ENCODE measurements at regions not wholly inside any gene's neighbourhood (a gene's known extent, or its start where the extent isn't known, plus 50 kb on each side); places are given as distances from the start of the nearest gene placed in this dataset.

GRCh38 chr4:4633431-4633830 is 91.6 kb upstream of the STX18 start:
- TF ChIP-seq CTCF (IDR thresholded peaks at IDR 0.05; ENCODE audit: insufficient read depth, low read length, poor library complexity, severe bottlenecking) = no peak
- Histone ChIP-seq H3K27me3 (replicated peaks; ENCODE audit: control insufficient read depth, insufficient read depth, low read length) (no peaks in the 10 kb centered on the region), H3K36me3 (ENCODE audit: control insufficient read depth, insufficient read depth, low read length) (no peaks in the 10 kb centered on the region)

GRCh38 chr4:4631150-4631549 is 89.3 kb upstream of the STX18 start:
- H3K4me3 ChIP-seq (replicated peaks; ENCODE audit: low read depth, low read length) = no peak overlapping the region
- no peaks in the 10 kb centered on the region for H3K36me3 ChIP-seq (ENCODE audit: control insufficient read depth, insufficient read depth, low read length)
- no peak for TF ChIP-seq CTCF (IDR thresholded peaks at IDR 0.05; ENCODE audit: insufficient read depth, low read length, poor library complexity, severe bottlenecking)
- no peaks in the 10 kb centered on the region for H3K27me3 ChIP-seq (replicated peaks; ENCODE audit: control insufficient read depth, insufficient read depth, low read length)
- DNase-seq (ENCODE audit: extremely low read depth, insufficient read length) = no peak

More at GRCh38 chr4:4633431-4633830, 91.6 kb upstream of the STX18 start:
- no peak overlapping the region for H3K4me3 ChIP-seq (replicated peaks; ENCODE audit: low read depth, low read length)
- DNase-seq (ENCODE audit: extremely low read depth, insufficient read length) = no peak

GRCh38 chr4:4627906-4628305 is 86.1 kb upstream of the STX18 start:
- no peak overlapping the region for H3K4me3 ChIP-seq (replicated peaks; ENCODE audit: low read depth, low read length)
- DNase-seq (ENCODE audit: extremely low read depth, insufficient read length) = no peak
- no peak for TF ChIP-seq CTCF (IDR thresholded peaks at IDR 0.05; ENCODE audit: insufficient read depth, low read length, poor library complexity, severe bottlenecking)
- no peaks in the 10 kb centered on the region for H3K27me3 ChIP-seq (replicated peaks; ENCODE audit: control insufficient read depth, insufficient read depth, low read length)
- H3K36me3 ChIP-seq (ENCODE audit: control insufficient read depth, insufficient read depth, low read length) = no peaks in the 10 kb centered on the region

GRCh38 chr4:4627111-4627510 is 85.3 kb upstream of the STX18 start:
- no peak for DNase-seq (ENCODE audit: extremely low read depth, insufficient read length)
- no peak for TF ChIP-seq CTCF (IDR thresholded peaks at IDR 0.05; ENCODE audit: insufficient read depth, low read length, poor library complexity, severe bottlenecking)
- Histone ChIP-seq H3K36me3 (ENCODE audit: control insufficient read depth, insufficient read depth, low read length) (no peaks in the 10 kb centered on the region), H3K4me3 (replicated peaks; ENCODE audit: low read depth, low read length) (no peak overlapping the region), H3K27me3 (replicated peaks; ENCODE audit: control insufficient read depth, insufficient read depth, low read length) (no peaks in the 10 kb centered on the region)

GRCh38 chr4:4625488-4625887 is 83.6 kb upstream of the STX18 start:
- Histone ChIP-seq H3K36me3 (ENCODE audit: control insufficient read depth, insufficient read depth, low read length) (no peaks in the 10 kb centered on the region), H3K4me3 (replicated peaks; ENCODE audit: low read depth, low read length) (no peak overlapping the region), H3K27me3 (replicated peaks; ENCODE audit: control insufficient read depth, insufficient read depth, low read length) (no peaks in the 10 kb centered on the region)
- TF ChIP-seq CTCF (IDR thresholded peaks at IDR 0.05; ENCODE audit: insufficient read depth, low read length, poor library complexity, severe bottlenecking) = no peak
- no peak for DNase-seq (ENCODE audit: extremely low read depth, insufficient read length)

GRCh38 chr4:4624276-4624897 is 82.5 kb upstream of the STX18 start:
- H3K27me3 ChIP-seq (replicated peaks; ENCODE audit: control insufficient read depth, insufficient read depth, low read length) = no peaks in the 10 kb centered on the region
- no peak for TF ChIP-seq CTCF (IDR thresholded peaks at IDR 0.05; ENCODE audit: insufficient read depth, low read length, poor library complexity, severe bottlenecking)
- no peak overlapping the region for H3K4me3 ChIP-seq (replicated peaks; ENCODE audit: low read depth, low read length)
- H3K36me3 ChIP-seq (ENCODE audit: control insufficient read depth, insufficient read depth, low read length) = no peaks in the 10 kb centered on the region
- DNase-seq (ENCODE audit: extremely low read depth, insufficient read length) = no peak

All from GM06990 (cell line).